Fibroblast of the aortic adventitia (primary cell): ENCODE measurements at regions not wholly inside any gene's neighbourhood (a gene's known extent, or its start where the extent isn't known, plus 50 kb on each side); places are given as distances from the start of the nearest gene placed in this dataset.

Experiments used
- DNase-seq: peaks from one replicate; pipeline ENCODE4 v3.0.0-alpha.2; 2010; ENCODE audit warnings: low read depth
- H3K4me3 ChIP-seq: 2 replicates; pipeline ENCODE4 v1.5.1; 2011; ENCODE audit warnings: low read depth, mild to moderate bottlenecking, control low read depth, low read length, moderate library complexity
- TF ChIP-seq, protein P1 (sequence below): IDR thresholded peaks from 2 replicates; pipeline ENCODE4 v1.5.1; 2011; ENCODE audit warnings: mild to moderate bottlenecking, low read length, control low read depth, inconsistent platforms; ENCODE audit not compliant: insufficient read depth

DNA sequence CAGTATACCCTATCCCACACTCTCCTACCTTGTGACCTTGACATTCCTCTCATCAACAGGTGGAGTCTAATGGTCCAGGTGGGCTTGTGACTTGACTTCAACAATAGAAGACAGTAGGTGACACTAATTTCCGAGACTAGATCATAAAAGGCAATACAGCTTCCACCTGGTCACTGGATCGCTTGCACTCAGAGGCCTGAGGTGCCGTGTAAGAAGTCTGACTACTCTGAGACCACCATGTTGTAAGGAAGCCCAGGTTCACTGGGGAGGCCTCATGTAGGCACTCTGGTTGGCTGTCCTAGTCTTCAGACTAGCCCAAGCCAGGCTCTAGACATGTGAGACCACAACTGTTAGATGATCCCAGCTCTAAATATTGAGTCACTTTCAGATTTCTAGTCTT, 370.4 kb downstream of the MID1IP1 start:
- TF ChIP-seq, protein P1, sequence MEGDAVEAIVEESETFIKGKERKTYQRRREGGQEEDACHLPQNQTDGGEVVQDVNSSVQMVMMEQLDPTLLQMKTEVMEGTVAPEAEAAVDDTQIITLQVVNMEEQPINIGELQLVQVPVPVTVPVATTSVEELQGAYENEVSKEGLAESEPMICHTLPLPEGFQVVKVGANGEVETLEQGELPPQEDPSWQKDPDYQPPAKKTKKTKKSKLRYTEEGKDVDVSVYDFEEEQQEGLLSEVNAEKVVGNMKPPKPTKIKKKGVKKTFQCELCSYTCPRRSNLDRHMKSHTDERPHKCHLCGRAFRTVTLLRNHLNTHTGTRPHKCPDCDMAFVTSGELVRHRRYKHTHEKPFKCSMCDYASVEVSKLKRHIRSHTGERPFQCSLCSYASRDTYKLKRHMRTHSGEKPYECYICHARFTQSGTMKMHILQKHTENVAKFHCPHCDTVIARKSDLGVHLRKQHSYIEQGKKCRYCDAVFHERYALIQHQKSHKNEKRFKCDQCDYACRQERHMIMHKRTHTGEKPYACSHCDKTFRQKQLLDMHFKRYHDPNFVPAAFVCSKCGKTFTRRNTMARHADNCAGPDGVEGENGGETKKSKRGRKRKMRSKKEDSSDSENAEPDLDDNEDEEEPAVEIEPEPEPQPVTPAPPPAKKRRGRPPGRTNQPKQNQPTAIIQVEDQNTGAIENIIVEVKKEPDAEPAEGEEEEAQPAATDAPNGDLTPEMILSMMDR = no peak
- no peak overlapping the region for H3K4me3 ChIP-seq
- no peak for DNase-seq

DNA sequence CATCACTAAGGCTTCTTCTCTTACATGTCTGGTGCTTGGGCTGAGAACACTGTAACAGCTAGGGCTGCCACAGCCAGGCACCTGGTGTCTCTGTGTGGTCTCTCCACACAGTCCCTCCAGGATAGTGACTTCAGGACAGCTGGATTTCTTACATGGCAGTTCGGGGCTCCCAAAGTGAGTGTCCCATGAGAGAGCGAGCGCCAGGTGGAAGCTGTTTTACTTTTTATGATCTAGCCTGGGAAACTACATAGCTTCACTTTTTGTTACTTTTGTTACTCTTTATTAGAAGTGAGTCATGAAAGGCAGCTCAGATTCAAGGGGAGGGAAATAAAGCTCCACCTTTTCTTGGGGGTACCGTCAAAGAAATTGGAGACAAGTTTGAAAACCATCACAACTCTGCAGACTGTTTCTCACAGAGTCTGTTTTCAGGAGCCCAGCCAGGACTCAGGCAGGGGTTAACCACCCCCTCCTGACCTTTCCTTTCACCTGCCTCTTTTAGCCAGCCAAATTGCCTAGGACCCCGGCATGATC, 373.0 kb downstream of the MID1IP1 start:
- no peak for DNase-seq
- TF ChIP-seq, protein P1 = no peak
- no peak overlapping the region for H3K4me3 ChIP-seq

DNA sequence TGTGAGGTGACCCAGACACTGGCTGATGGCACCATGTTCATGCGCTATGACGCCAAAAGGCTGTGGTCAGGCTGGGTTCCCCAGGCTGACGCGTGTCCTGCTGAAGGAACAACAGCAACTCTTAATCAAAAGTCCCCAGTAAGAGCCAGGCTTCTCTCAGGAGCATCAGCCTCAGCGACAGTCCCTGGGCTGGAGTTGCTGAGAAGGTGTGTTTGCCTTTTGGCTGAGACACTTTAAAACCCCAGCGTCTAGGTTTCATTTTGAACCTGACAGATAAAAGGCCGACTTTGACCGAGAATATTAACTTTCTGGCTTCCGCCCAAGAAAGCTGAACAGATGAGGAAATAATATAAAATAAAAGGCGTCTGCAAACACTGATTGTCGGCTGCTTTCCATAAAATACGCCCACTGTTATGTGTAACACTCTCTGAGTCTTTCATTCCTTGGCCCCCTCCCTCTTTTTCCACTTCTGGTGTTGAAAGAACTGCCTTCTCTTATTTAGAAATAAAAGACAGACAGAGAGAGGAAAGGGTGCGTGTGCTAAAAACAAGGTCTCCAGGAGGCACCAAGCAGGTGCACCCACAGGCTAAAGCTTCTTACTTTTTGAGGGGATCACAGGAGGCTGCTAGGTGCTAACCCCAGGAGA, 373.6 kb downstream of the MID1IP1 start:
- H3K4me3 ChIP-seq = no peak overlapping the region
- DNase-seq = peak; percentile 8
- TF ChIP-seq, protein P1 = no peak

DNA sequence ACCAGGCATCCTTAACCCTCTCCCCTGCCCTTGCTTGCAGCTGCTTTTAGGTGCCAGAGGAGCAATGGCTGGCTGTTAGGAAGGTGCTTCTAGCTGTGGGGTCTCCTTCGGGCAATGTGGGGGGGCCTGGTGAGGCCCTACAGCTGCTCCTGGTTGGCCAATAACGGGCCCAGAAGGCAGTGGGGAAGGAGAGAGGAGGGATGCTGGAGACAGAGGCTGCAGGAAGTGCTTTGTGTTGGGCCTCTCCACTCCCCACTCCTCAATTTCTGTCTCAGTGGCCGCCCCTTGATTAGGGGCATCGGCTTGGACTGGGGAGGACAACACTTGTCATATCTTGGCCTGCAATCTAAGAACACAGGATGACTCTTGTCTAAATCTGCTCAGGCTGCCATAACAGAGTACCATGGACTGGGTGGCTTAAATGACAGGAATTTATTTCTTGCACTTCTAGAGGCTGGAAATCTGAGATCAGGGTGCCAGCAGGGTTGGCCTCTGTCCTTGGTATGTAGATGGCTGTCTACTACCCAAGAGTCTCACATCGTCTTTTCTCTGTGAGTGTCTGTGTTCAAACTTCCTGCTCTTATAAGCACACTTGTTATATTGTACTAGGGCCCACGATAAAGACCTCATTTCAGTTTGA, 374.3 kb downstream of the MID1IP1 start:
- DNase-seq = no peak
- H3K4me3 ChIP-seq = no peak overlapping the region
- TF ChIP-seq, protein P1 = no peak

DNA sequence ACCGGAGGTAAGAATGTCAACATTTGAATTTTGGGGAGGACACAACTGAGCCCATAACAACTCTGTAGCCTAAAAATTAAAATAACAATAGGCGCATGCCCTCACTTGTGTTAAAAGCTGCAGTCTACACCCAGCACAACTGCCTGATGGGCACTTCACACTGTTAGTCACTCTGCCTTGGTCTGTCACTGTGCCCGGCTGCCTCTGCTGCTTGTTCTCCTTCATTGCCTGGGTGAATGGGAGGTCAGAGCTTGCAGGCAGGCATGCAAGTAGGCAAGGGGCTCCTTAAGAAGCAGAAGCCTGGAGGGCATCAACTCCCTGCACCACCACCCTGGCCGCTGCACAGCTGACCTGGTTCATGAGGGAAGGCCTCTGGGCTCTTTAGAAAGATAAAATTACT, 374.8 kb downstream of the MID1IP1 start:
- H3K4me3 ChIP-seq = no peak overlapping the region
- DNase-seq = no peak
- TF ChIP-seq, protein P1 = no peak

DNA sequence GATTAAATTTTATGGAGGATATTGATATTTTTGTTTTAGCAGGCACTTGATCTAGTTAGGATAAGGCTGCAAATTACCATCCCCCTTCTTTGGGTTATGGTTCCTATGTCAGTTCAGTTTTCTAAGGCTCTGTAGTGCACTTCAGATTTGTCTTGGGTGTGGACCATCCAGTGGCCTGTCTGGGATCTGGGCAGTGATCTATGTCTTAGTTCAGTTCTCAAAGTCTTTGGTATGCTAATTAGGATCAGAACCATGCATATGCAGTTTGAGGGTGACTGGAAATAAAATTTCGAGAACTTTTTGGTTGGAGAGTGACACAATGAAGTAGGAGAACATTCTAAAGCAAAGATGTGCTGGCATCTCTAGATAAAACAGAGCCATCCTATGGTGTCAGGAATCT, 388.2 kb downstream of the MID1IP1 start:
- no peak for DNase-seq
- TF ChIP-seq, protein P1 = no peak
- no peak overlapping the region for H3K4me3 ChIP-seq
